Naive thymus-derived CD4-positive, alpha-beta T cell (primary cell): ENCODE measurements at regions not wholly inside any gene's neighbourhood (a gene's known extent, or its start where the extent isn't known, plus 50 kb on each side); places are given as distances from the start of the nearest gene placed in this dataset.
"Not testable (repeated sequence)": the region's sequence is repeated elsewhere in the genome, so short reads cannot be mapped to it uniquely, and the experiment has no call there.

Experiments
- ATAC-seq: fragments of 150-1000 bp; cut with Tn5 transposase; 2 replicates; pipeline ENCODE4 v1.10.0; 2021; ENCODE audit warnings: mild to moderate bottlenecking, moderate library complexity
- CTCF ChIA-PET: fragments of 350-600 bp; sonication (Branson Sonifier 250); formaldehyde crosslinking; loops from one replicate; lab custom pipeline; 2021; ENCODE audit warnings: antibody characterized with exemption; lab: Charles Lee
- POLR2A ChIA-PET: fragments of 350-600 bp; sonication (Branson Sonifier 250); formaldehyde crosslinking; loops from one replicate; lab custom pipeline; 2021; ENCODE audit warnings: antibody characterized with exemption, inconsistent platforms; lab: Charles Lee
- DNase-seq, 9 donors: peaks; one replicate each; pipeline versions ENCODE4 v3.0.0 to v3.0.0-alpha.2; 2020 to 2022; ENCODE audit warnings: mixed read lengths in 1 of 9
- H3K27ac ChIP-seq: one replicate; pipeline ENCODE4 v1.7.0; 2013; ENCODE audit warnings: mild to moderate bottlenecking, low read depth, low read length, moderate library complexity
- H3K27me3 ChIP-seq, 2 donors: one replicate each; pipeline ENCODE4 v1.7.0; 2013; ENCODE audit warnings: low read length in 2 of 2, mild to moderate bottlenecking in 2 of 2, moderate library complexity in 2 of 2; ENCODE audit not compliant: control insufficient read depth in 2 of 2, insufficient read depth in 2 of 2
- H3K36me3 ChIP-seq, 3 experiments: 1 replicate in 2 of 3; 2 replicates in 1 of 3; pipeline ENCODE4 v1.7.0; 2013; ENCODE audit warnings: low read length in 3 of 3, mild to moderate bottlenecking in 3 of 3, moderate library complexity in 1 of 3; ENCODE audit not compliant: insufficient read depth in 3 of 3, control insufficient read depth in 2 of 3
- H3K4me1 ChIP-seq, 2 donors: one replicate each; pipeline ENCODE4 v1.7.0; 2013; ENCODE audit warnings: low read length in 2 of 2, mild to moderate bottlenecking in 2 of 2, moderate library complexity in 1 of 2; ENCODE audit not compliant: control insufficient read depth in 2 of 2, insufficient read depth in 2 of 2
- H3K4me3 ChIP-seq: 2 replicates; pipeline ENCODE4 v1.7.0; 2013; ENCODE audit warnings: mild to moderate bottlenecking, low read length
- H3K9me3 ChIP-seq, 3 experiments: 1 replicate in 2 of 3; 2 replicates in 1 of 3; pipeline ENCODE4 v1.7.0; 2013; ENCODE audit warnings: low read length in 3 of 3; ENCODE audit not compliant: control insufficient read depth in 2 of 3
- H3K27ac Mint-ChIP-seq, 9 donors: one replicate each; pipeline ENCODE4 v1.8.0; 2020 to 2022; ENCODE audit warnings: mixed read lengths in 9 of 9, mild to moderate bottlenecking in 8 of 9, moderate library complexity in 5 of 9, inconsistent platforms in 2 of 9
- H3K27me3 Mint-ChIP-seq, 5 donors: one replicate each; pipeline ENCODE4 v1.8.0; 2021 to 2022; ENCODE audit warnings: mixed read lengths in 5 of 5, mild to moderate bottlenecking in 1 of 5
- H3K36me3 Mint-ChIP-seq, 5 donors: one replicate each; pipeline ENCODE4 v1.8.0; 2020 to 2022; ENCODE audit warnings: mixed read lengths in 5 of 5, mild to moderate bottlenecking in 3 of 5, inconsistent platforms in 1 of 5
- H3K4me1 Mint-ChIP-seq, 7 donors: one replicate each; pipeline ENCODE4 v1.8.0; 2020 to 2022; ENCODE audit warnings: mixed read lengths in 7 of 7, mild to moderate bottlenecking in 3 of 7, inconsistent platforms in 1 of 7
- H3K4me3 Mint-ChIP-seq, 10 donors: one replicate each; pipeline ENCODE4 v1.8.0; 2020 to 2022; ENCODE audit warnings: mild to moderate bottlenecking in 10 of 10, mixed read lengths in 10 of 10, moderate library complexity in 6 of 10, inconsistent platforms in 2 of 10
- H3K9me3 Mint-ChIP-seq, 11 donors: one replicate each; pipeline ENCODE4 v1.8.0; 2020 to 2022; ENCODE audit warnings: mixed read lengths in 11 of 11, mild to moderate bottlenecking in 4 of 11, inconsistent platforms in 1 of 11, moderate library complexity in 1 of 11
- intact Hi-C, 2 donors: fragments of 100-400 bp; cut with micrococcal nuclease; formaldehyde crosslinking; loops; one replicate each; pipeline ENCODE4 v1.15.1; 2023

DNA sequence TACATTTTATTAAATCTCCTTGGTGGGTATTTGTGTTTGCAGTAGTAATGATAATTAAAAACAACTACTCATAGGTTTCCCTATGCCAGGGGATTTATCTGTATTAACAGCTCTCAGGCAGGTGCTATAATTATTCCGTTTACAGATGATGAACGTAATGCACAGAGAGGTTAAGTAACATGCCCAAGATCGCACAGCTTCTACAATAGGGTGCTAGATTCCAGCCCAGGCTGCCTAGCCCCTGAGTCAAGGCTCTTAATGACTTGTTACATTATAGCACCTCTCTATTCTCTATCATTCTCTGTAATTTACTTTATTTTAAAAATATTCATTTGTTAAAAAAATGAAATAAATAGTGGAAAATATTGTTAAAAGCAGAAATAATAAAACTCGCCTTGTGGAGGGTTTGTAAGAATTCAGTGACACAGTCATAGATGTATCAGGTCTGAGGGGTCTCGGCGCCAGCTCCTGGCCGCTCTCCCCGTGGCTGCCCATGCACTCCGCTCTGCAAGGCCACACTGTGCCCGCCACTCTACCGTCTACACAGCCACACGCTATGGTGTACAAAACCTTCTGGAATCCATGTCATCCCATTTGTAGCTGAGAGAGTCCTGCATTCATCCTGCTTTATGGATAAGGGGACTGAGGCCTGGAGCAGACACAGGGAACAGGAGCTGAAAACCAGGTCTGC is 562.2 kb downstream of the MATN1 start:
- ATAC-seq (no peak), DNase-seq (no peak)
- H3K4me1 ChIP-seq: no peaks in the 10 kb centered on the region
- CTCF ChIA-PET: no interaction called here
- H3K27ac Mint-ChIP-seq: no peak overlapping the region
- H3K9me3 Mint-ChIP-seq: peaks cover 0 to 1% (median 0%) of the 10 kb centered on the region in 11 donors
- H3K36me3 Mint-ChIP-seq: no peaks in the 10 kb centered on the region
- no peaks in the 10 kb centered on the region for H3K9me3 ChIP-seq
- H3K27me3 ChIP-seq: no peaks in the 10 kb centered on the region
- no peaks in the 10 kb centered on the region for H3K36me3 ChIP-seq
- POLR2A ChIA-PET: no interaction called here
- no peak overlapping the region for H3K4me3 Mint-ChIP-seq
- H3K27ac ChIP-seq: no peak overlapping the region
- H3K4me1 Mint-ChIP-seq: peaks cover 0 to 5% (median 0%) of the 10 kb centered on the region in 7 donors
- intact Hi-C loops: no loop called here
- peaks cover 20 to 59% (median 39%) of the 10 kb centered on the region in 5 donors for H3K27me3 Mint-ChIP-seq
- no peak overlapping the region for H3K4me3 ChIP-seq

DNA sequence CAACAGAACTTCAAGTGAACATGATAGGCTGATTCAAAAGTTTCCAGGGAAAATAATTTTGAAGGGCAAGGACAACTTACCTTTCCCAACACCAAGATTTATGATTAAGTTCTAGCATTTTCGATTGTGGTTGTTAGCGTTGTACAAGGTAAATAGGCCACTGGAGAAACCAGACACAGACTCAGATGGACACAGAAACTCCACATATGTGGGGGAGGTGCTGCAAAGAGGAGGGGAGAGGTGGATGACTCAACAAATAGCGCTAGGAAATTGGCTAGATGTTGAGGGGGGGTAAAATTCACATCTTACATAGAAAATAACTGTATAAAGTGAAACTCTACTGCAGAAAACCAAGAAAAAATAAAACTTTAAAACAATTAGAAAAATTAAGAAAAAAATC is 564.4 kb downstream of the MATN1 start:
- Mint-ChIP-seq H3K4me1 (peaks cover 0 to 5% (median 0%) of the 10 kb centered on the region in 7 donors), H3K36me3 (no peaks in the 10 kb centered on the region), H3K27ac (no peak overlapping the region), H3K9me3 (peaks cover 0 to 11% (median 4%) of the 10 kb centered on the region in 11 donors), H3K27me3 (peaks cover 16 to 48% (median 37%) of the 10 kb centered on the region in 5 donors), H3K4me3 (no peak overlapping the region)
- ATAC-seq: no peak
- ChIA-PET CTCF (no interaction called here), POLR2A (no interaction called here)
- H3K27me3 ChIP-seq: no peaks in the 10 kb centered on the region
- no peaks in the 10 kb centered on the region for H3K36me3 ChIP-seq
- DNase-seq: no peak
- H3K9me3 ChIP-seq: no peaks in the 10 kb centered on the region
- intact Hi-C loops: no loop called here
- H3K4me3 ChIP-seq: no peak overlapping the region
- no peak overlapping the region for H3K27ac ChIP-seq
- H3K4me1 ChIP-seq: no peaks in the 10 kb centered on the region

DNA sequence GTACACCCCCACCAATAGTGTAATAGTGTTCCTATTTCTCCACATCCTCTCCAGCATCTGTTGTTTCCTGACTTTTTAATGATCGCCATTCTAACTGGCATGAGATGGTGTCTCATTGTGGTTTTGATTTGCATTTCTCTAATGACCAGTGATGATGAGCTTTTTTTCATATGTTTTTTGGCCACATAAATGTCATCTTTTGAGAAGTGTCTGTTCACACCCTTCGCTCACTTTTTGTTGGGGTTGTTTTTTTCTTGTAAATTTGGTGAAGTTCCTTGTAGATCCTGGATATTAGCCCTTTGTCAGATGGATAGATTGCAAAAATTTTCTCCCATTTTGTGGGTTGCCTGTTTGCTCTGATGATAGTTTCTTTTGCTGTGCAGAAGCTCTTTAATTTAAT is 567.7 kb downstream of the MATN1 start:
- POLR2A ChIA-PET, H3K27ac ChIP-seq, ATAC-seq, H3K9me3 ChIP-seq, H3K27me3 ChIP-seq, CTCF ChIA-PET, intact Hi-C loops, H3K4me1 Mint-ChIP-seq, H3K4me1 ChIP-seq, DNase-seq, H3K4me3 Mint-ChIP-seq, H3K4me3 ChIP-seq, H3K36me3 Mint-ChIP-seq, H3K27ac Mint-ChIP-seq, H3K36me3 ChIP-seq: not testable (repeated sequence)
- Mint-ChIP-seq H3K9me3 (peaks cover 0 to 21% (median 10%) of the 10 kb centered on the region in 11 donors), H3K27me3 (peaks cover 14 to 31% (median 22%) of the 10 kb centered on the region in 5 donors)

DNA sequence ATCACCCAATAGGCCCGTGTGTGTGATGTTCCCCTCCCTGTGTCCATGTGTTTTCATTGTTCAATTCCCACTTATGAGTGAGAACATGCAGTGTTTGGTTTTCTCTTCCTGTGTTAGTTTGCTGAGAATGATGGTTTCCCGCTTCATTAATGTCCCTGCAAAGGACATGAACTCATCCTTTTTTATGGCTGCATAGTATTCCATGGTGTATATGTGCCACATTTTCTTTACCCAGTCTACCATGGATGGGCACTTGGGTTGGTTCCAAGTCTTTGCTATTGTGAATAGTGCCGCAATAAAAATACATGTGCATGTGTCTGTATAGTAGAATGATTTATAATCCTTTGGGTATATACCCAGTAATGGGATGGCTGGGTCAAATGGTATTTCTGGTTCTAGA is 568.1 kb downstream of the MATN1 start:
- DNase-seq, H3K4me1 ChIP-seq, H3K4me3 Mint-ChIP-seq, H3K27ac ChIP-seq, H3K27me3 ChIP-seq, H3K9me3 ChIP-seq, ATAC-seq, H3K4me3 ChIP-seq, H3K36me3 ChIP-seq, H3K36me3 Mint-ChIP-seq, intact Hi-C loops, CTCF ChIA-PET, POLR2A ChIA-PET, H3K4me1 Mint-ChIP-seq, H3K27ac Mint-ChIP-seq: not testable (repeated sequence)
- Mint-ChIP-seq H3K9me3 (peaks cover 0 to 25% (median 10%) of the 10 kb centered on the region in 11 donors), H3K27me3 (peaks cover 14 to 31% (median 22%) of the 10 kb centered on the region in 5 donors)

DNA sequence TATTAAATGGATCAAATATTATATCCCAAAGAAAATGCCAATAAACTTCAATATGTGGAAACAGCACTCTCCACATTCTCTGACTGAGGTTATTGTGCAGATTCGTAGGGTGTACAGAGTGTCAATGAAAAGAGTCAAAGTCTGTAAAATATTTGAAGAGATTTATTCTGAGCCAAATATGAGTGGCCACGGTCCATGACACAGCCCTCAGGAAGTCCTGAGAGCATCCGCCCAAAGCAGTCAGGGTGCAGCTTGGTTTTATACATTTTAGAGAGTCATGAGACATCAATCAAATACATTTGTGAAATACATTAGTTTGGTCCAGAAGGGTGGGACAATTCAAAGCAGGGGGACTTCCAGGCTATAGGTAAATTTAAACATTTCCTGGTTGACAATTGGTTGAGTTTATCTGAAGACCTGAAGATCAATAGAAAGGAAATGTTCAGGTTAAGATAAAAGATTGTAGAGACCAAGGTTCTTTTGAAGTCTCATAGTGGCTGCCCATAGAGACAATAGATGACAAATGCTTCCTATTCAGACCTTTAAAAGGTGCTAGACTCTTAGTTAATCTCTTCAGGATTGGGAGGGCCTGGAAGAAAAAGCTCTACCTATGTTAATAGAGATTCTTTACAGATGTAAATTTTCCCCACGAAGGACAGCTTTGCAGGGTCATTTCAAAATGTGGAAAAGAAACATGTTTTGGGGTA is 569.5 kb downstream of the MATN1 start:
- peaks cover 12 to 26% (median 16%) of the 10 kb centered on the region in 5 donors for H3K27me3 Mint-ChIP-seq

DNA sequence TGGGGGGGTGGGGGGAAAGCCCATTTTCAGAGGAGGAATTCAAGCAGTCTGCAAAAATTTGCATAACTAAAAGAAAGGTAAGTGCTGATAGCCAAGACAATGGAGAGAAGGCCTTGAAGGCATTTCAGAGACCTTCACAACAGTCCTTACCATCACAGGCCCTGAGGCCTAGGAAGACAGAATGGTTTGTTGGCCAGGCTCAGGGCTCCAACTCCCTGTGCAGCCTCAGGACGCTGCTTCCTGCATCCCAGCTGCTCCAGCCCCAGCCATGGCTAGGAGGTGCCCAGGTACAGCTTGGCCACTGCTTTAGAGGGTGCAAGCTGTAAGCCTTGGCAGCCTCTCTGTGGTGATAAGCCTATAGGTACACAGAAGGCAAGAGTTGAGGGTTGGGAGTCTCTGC is 571.6 kb downstream of the MATN1 start:
- Mint-ChIP-seq H3K27ac (no peak overlapping the region), H3K9me3 (peaks cover 0 to 29% (median 10%) of the 10 kb centered on the region in 11 donors), H3K4me3 (no peak overlapping the region), H3K27me3 (peaks cover 5 to 15% (median 14%) of the 10 kb centered on the region in 5 donors), H3K4me1 (no peaks in the 10 kb centered on the region), H3K36me3 (no peaks in the 10 kb centered on the region)
- intact Hi-C loops: no loop called here
- Histone ChIP-seq H3K9me3 (peaks cover 0 to 6% (median 0%) of the 10 kb centered on the region in 3 experiments), H3K4me3 (no peak overlapping the region), H3K4me1 (no peaks in the 10 kb centered on the region), H3K27me3 (no peaks in the 10 kb centered on the region), H3K36me3 (no peaks in the 10 kb centered on the region), H3K27ac (no peak overlapping the region)
- POLR2A ChIA-PET: no interaction called here
- CTCF ChIA-PET: no interaction called here
- no peak for ATAC-seq
- DNase-seq: no peak

More for the DNA sequence above, 569.5 kb downstream of the MATN1 start:
- intact Hi-C loops: no loop called here
- H3K36me3 Mint-ChIP-seq: no peaks in the 10 kb centered on the region
- ATAC-seq: no peak
- Histone ChIP-seq H3K9me3 (peaks cover 0 to 6% (median 0%) of the 10 kb centered on the region in 3 experiments), H3K27ac (no peak overlapping the region), H3K27me3 (no peaks in the 10 kb centered on the region), H3K4me3 (no peak overlapping the region), H3K36me3 (no peaks in the 10 kb centered on the region), H3K4me1 (no peaks in the 10 kb centered on the region)
- no peak for DNase-seq
- peaks cover 0 to 29% (median 10%) of the 10 kb centered on the region in 11 donors for H3K9me3 Mint-ChIP-seq
- H3K4me3 Mint-ChIP-seq: no peak overlapping the region
- no peaks in the 10 kb centered on the region for H3K4me1 Mint-ChIP-seq
- CTCF ChIA-PET: no interaction called here
- H3K27ac Mint-ChIP-seq: no peak overlapping the region
- POLR2A ChIA-PET: no interaction called here
